Neutrophil (primary cell): ENCODE measurements at regions not wholly inside any gene's neighbourhood (a gene's known extent, or its start where the extent isn't known, plus 50 kb on each side); places are given as distances from the start of the nearest gene placed in this dataset.
"Not testable (repeated sequence)": the region's sequence is repeated elsewhere in the genome, so short reads cannot be mapped to it uniquely, and the experiment has no call there.

ENCODE experiments used
- H3K27ac ChIP-seq: fragments of 200-600 bp; sonication (generic); 2 replicates; pipeline ENCODE4 v1.5.1; 2016; ENCODE audit warnings: mild to moderate bottlenecking, moderate library complexity
- H3K27me3 ChIP-seq: fragments of 200-600 bp; sonication (generic); 2 replicates; pipeline ENCODE4 v1.6.0; 2016; ENCODE audit warnings: mild to moderate bottlenecking
- H3K36me3 ChIP-seq: fragments of 200-600 bp; sonication (generic); 2 replicates; pipeline ENCODE4 v1.5.1; 2017
- H3K4me1 ChIP-seq, 2 experiments: fragments of 200-600 bp in 1 of 2; sonication (generic) in 1 of 2; 1 replicate in 1 of 2; 2 replicates in 1 of 2; pipeline versions ENCODE4 v1.5.1 to v1.6.1; 2013 to 2016; ENCODE audit warnings: low read depth in 1 of 2, low read length in 1 of 2, mild to moderate bottlenecking in 1 of 2, moderate library complexity in 1 of 2; ENCODE audit not compliant: control insufficient read depth in 1 of 2, insufficient read depth in 1 of 2
- H3K4me3 ChIP-seq, 2 experiments: fragments of 200-600 bp in 1 of 2; sonication (generic) in 1 of 2; 1 replicate in 1 of 2; 2 replicates in 1 of 2; pipeline ENCODE4 v1.5.1; 2013 to 2016; ENCODE audit warnings: low read depth in 1 of 2, low read length in 1 of 2, mild to moderate bottlenecking in 1 of 2, moderate library complexity in 1 of 2
- H3K9me3 ChIP-seq: fragments of 200-600 bp; sonication (generic); 2 replicates; pipeline ENCODE4 v1.5.1; 2016
- TF ChIP-seq, protein P1 (sequence below): fragments of 200-600 bp; sonication (generic); IDR thresholded peaks from 2 replicates; pipeline ENCODE4 v1.5.1; 2016; ENCODE audit warnings: antibody characterized with exemption

DNA sequence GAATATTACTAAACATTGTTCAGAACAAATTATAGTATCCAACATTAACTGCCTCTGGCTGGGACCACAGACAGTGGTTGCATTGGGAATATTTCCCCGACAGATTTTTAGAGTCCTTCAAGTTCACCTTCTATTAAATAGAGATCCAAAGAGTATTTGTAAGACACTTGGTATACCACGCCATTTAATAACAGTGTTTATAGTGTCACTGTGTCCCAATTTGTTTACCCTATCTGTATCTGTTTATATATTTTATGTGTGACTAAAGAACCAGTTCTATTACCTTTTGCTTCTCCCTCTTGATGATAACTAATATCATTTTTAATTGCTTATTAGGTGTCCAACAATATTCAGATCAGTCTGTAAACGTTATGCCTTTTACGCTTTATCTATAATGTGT lies 191.3 kb upstream of the IRX5 start:
- H3K36me3 ChIP-seq: no peaks in the 10 kb centered on the region
- H3K9me3 ChIP-seq: no peaks in the 10 kb centered on the region
- no peaks in the 10 kb centered on the region for H3K4me1 ChIP-seq
- TF ChIP-seq, protein P1, sequence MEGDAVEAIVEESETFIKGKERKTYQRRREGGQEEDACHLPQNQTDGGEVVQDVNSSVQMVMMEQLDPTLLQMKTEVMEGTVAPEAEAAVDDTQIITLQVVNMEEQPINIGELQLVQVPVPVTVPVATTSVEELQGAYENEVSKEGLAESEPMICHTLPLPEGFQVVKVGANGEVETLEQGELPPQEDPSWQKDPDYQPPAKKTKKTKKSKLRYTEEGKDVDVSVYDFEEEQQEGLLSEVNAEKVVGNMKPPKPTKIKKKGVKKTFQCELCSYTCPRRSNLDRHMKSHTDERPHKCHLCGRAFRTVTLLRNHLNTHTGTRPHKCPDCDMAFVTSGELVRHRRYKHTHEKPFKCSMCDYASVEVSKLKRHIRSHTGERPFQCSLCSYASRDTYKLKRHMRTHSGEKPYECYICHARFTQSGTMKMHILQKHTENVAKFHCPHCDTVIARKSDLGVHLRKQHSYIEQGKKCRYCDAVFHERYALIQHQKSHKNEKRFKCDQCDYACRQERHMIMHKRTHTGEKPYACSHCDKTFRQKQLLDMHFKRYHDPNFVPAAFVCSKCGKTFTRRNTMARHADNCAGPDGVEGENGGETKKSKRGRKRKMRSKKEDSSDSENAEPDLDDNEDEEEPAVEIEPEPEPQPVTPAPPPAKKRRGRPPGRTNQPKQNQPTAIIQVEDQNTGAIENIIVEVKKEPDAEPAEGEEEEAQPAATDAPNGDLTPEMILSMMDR: no peak
- no peaks in the 10 kb centered on the region for H3K27me3 ChIP-seq
- no peak overlapping the region for H3K27ac ChIP-seq
- no peak overlapping the region for H3K4me3 ChIP-seq

DNA sequence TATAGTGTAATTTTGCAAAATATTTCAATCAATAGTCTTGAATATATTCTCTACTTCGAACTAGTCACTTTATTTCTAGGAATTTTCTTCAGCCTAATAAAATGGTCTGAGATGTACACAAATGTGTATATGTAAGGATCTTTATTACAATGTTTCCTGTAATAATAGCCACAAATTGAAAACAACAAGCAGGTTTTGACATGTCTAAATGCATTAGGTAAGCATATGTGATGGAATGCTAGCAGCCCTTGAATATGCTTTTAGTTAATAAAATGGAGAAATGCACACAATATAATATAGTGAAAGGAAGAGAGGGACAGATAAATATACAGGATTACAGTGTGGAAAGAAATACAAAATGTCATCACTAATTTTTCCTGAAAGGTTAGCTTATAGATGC lies 196.5 kb upstream of the IRX5 start:
- no peak overlapping the region for H3K4me3 ChIP-seq
- H3K4me1 ChIP-seq: no peaks in the 10 kb centered on the region
- H3K27ac ChIP-seq: no peak overlapping the region
- H3K36me3 ChIP-seq: no peaks in the 10 kb centered on the region
- no peaks in the 10 kb centered on the region for H3K27me3 ChIP-seq
- TF ChIP-seq, protein P1: no peak
- H3K9me3 ChIP-seq: no peaks in the 10 kb centered on the region

DNA sequence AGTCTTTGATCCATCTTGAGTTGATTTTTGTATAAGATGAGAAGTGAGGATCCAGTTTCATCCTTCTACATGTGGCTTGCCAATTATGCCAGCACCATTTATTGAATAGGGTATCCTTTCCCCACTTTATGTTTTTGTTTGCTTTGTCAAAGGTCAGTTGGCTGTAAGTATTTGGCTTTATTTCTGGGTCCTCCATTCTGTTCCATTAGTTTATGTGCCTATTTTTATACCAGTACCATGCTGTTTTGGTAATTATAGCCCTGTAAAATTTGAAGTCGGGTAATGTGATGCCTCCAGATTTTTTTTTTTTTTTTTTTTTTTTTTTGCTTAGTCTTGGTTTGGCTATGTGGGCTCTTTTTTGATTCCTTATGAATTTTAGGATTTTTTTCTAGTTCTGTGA lies 203.0 kb upstream of the IRX5 start:
- H3K36me3 ChIP-seq, H3K4me1 ChIP-seq, H3K27me3 ChIP-seq, H3K9me3 ChIP-seq, H3K4me3 ChIP-seq, H3K27ac ChIP-seq: not testable (repeated sequence)

DNA sequence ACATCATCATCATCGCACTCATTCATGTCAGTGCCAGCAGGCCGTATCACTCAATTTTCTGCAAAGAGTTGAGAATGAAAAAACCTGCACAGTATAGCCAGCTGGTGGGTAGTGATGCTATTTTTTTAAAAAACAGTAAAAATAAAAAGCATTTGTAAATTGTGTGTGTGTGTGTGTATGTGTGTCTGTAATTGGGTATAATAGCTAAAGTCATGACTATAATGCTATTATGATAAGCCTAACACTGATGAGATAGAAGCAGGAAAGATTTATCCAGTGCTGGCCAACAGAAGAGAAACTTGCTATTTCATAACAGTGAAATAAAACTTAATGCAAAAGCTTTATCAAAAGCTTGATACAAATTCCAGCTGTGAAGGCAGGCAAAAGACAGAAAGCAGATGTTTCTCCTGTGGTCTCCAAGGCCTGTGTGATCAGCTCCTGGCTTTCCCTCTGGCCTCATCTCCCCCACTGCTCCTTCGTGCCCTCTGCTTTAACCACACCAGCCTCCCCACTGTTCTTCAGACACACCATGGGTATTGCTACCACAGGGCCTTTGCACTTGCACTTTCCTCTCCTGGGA lies 206.2 kb upstream of the IRX5 start:
- H3K27ac ChIP-seq: no peak overlapping the region
- no peak overlapping the region for H3K4me3 ChIP-seq
- H3K36me3 ChIP-seq: no peaks in the 10 kb centered on the region
- H3K4me1 ChIP-seq: no peaks in the 10 kb centered on the region
- TF ChIP-seq, protein P1: no peak
- H3K9me3 ChIP-seq: no peaks in the 10 kb centered on the region
- no peaks in the 10 kb centered on the region for H3K27me3 ChIP-seq

DNA sequence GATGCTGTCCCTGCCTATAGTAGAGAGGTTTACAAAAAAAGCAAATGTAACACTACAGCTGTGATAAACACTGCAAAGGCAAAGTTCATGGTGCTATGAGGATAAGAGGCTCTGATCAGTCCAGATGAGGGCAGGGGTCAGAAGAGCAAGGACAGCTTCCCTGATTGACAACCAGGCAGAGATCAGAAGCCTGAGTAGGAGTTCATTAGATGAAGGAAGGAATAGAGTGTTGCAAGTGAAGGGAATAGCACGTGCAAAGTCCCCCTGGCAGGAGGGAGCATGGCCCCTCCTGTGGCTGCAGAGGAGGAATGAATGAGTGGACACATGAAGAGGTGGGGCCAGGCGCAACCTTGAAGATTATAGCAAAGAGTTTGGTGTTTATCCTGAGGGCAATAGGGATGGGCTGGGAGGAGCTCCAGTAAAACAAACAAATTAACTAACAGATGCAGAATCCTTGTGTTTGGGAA lies 208.4 kb upstream of the IRX5 start:
- Histone ChIP-seq H3K4me3 (no peak overlapping the region), H3K36me3 (no peaks in the 10 kb centered on the region), H3K4me1 (no peaks in the 10 kb centered on the region), H3K27ac (no peak overlapping the region), H3K27me3 (no peaks in the 10 kb centered on the region), H3K9me3 (no peaks in the 10 kb centered on the region)
- TF ChIP-seq, protein P1: no peak

DNA sequence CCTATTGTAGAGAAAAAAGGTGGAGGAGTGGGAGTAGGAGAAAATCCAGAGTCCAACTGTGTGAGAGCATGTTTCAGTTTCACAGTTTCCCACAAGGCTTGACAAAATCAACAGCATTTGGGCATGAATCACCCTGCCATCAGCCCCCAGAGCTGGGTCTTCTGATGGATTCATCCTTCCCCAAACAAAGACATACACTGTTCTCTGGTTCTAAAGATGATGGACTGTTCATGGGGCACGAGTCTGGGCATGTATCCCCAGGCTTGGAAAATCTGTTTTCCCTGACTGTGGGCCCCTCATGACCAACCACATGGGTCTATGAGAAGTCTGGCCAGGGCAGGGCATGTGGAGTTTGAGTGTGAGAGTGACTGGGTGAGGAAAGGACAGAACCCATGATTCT lies 210.4 kb upstream of the IRX5 start:
- TF ChIP-seq, protein P1: no peak
- Histone ChIP-seq H3K27me3 (no peaks in the 10 kb centered on the region), H3K36me3 (no peaks in the 10 kb centered on the region), H3K4me3 (no peak overlapping the region), H3K4me1 (no peaks in the 10 kb centered on the region), H3K9me3 (no peaks in the 10 kb centered on the region), H3K27ac (no peak overlapping the region)
